ENCODE measurements at regions not wholly inside any gene's neighbourhood (a gene's known extent, or its start where the extent isn't known, plus 50 kb on each side); places are given as distances from the start of the nearest gene placed in this dataset.

DNA sequence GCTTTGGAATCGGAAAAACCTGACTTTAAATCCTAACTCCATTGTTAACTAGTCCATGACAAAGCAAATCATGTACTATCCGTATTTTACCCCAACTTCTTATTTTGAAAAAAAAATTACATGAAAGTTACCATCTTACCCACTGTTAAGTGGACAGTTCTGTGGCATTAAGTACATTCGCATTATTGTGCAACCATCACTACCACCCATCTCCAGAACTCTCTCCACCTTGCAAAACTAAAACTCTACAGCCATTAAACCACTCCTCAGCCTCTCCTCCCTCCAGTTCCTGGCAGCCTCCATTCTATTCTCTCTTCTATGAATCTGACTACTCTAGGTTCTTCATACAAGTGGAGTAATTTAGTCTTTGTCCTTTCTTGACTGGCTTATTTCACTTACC, 176.5 kb downstream of the USP12 start:
- TF ChIP-seq, protein P1, sequence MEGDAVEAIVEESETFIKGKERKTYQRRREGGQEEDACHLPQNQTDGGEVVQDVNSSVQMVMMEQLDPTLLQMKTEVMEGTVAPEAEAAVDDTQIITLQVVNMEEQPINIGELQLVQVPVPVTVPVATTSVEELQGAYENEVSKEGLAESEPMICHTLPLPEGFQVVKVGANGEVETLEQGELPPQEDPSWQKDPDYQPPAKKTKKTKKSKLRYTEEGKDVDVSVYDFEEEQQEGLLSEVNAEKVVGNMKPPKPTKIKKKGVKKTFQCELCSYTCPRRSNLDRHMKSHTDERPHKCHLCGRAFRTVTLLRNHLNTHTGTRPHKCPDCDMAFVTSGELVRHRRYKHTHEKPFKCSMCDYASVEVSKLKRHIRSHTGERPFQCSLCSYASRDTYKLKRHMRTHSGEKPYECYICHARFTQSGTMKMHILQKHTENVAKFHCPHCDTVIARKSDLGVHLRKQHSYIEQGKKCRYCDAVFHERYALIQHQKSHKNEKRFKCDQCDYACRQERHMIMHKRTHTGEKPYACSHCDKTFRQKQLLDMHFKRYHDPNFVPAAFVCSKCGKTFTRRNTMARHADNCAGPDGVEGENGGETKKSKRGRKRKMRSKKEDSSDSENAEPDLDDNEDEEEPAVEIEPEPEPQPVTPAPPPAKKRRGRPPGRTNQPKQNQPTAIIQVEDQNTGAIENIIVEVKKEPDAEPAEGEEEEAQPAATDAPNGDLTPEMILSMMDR (conservative IDR thresholded peaks at IDR 0.05) = no peak
- TF ChIP-seq ZFX (IDR thresholded peaks at IDR 0.05) = no peak
